Activated T-helper 2 cell treated with anti-CD3 and anti-CD28 coated beads, Interferon-gamma antibody, Interleukin-2, Interleukin-4, amounts not matched to agents 10 μg/mL and 5 μg/mL and 100 μg/mL, durations not matched to agents 14 hours and 24 hours and 36 hours (primary cell): ENCODE measurements at regions not wholly inside any gene's neighbourhood (a gene's known extent, or its start where the extent isn't known, plus 50 kb on each side); places are given as distances from the start of the nearest gene placed in this dataset.
A peak's percentile ranks its signal among the peaks of the same experiment; 100 is the strongest.
"Not testable (repeated sequence)": the region's sequence is repeated elsewhere in the genome, so short reads cannot be mapped to it uniquely, and the experiment has no call there.

Experiments
- DNase-seq: peaks from one replicate; pipeline ENCODE4 v3.0.0; 2021; ENCODE audit warnings: low spot score
- H3K27ac Mint-ChIP-seq: one replicate; pipeline ENCODE4 v1.8.0; 2021; ENCODE audit warnings: mixed read lengths
- H3K27me3 Mint-ChIP-seq: one replicate; pipeline ENCODE4 v1.8.0; 2021; ENCODE audit warnings: low read depth, mixed read lengths
- H3K36me3 Mint-ChIP-seq: one replicate; pipeline ENCODE4 v1.8.0; 2021; ENCODE audit warnings: low read depth, mixed read lengths
- H3K4me1 Mint-ChIP-seq: one replicate; pipeline ENCODE4 v1.8.0; 2021; ENCODE audit warnings: low read depth, mixed read lengths
- H3K4me3 Mint-ChIP-seq: one replicate; pipeline ENCODE4 v1.8.0; 2021; ENCODE audit warnings: low read depth, mild to moderate bottlenecking, moderate library complexity, mixed read lengths
- H3K9me3 Mint-ChIP-seq: one replicate; pipeline ENCODE4 v1.8.0; 2021; ENCODE audit warnings: mixed read lengths
- intact Hi-C: fragments of 100-400 bp; cut with micrococcal nuclease; formaldehyde crosslinking; loops from one replicate; pipeline ENCODE4 v1.15.1; 2023

DNA sequence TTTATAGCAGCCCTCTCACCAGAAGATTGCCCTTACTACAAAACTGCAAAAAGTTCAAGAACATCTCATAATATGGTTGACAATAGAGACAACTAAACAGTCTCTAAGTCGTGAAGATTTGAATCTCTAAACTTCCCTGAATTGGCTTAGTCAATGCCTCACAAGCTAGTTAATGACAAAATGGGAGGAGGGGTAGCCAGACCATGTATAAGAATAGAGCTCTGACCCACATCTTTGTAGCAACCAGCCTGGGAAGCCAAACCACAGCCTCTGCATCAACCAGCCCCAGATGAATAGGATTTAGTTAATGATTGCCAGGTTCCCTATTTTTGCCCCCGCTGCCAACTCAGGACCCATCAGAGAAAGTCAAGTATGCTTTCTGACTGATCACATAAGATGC lies 1265.9 kb upstream of the PCDH10 start:
- H3K27me3 Mint-ChIP-seq, DNase-seq, H3K36me3 Mint-ChIP-seq, intact Hi-C loops, H3K27ac Mint-ChIP-seq, H3K4me1 Mint-ChIP-seq, H3K4me3 Mint-ChIP-seq, H3K9me3 Mint-ChIP-seq: not testable (repeated sequence)

DNA sequence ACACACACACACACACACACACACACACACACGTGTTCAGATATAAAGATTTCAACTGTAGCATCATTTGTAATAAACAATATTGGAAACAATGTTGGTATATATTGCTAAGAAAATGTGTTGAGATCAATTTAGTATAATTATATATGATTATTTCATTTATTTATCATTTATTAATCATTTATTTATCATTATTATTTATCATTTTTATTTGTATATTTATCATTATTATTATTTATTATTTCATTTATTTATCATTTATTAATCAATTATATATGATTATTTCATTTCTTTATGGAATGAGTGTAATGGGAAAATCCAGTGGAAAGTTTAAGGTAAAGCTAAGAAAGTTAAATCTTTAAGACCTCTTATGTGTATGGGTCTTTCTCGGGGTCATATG lies 1223.4 kb upstream of the PCDH10 start:
- H3K27ac Mint-ChIP-seq, intact Hi-C loops, DNase-seq, H3K27me3 Mint-ChIP-seq, H3K4me3 Mint-ChIP-seq, H3K9me3 Mint-ChIP-seq, H3K4me1 Mint-ChIP-seq, H3K36me3 Mint-ChIP-seq: not testable (repeated sequence)

DNA sequence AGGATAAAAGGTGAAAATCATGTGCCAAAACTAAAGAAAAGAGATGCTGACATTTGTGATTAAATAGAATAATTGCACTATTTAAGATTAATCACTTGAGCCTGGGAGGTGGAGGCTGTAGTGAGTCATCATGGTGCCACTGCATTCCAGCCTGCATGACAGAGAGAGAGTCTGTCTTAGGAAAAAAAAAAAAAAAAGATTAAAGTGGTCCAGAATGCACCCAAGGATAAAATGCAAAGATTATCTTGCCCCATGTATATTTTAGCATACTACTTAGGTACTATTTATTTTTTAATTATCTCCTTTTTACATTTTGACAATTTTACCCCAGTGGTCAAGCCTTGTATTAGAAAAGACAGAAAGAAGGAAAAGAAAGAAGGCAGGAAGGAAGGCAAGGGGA lies 1181.4 kb upstream of the PCDH10 start:
- DNase-seq, H3K27ac Mint-ChIP-seq, H3K27me3 Mint-ChIP-seq, H3K9me3 Mint-ChIP-seq, H3K36me3 Mint-ChIP-seq, intact Hi-C loops, H3K4me1 Mint-ChIP-seq, H3K4me3 Mint-ChIP-seq: not testable (repeated sequence)

DNA sequence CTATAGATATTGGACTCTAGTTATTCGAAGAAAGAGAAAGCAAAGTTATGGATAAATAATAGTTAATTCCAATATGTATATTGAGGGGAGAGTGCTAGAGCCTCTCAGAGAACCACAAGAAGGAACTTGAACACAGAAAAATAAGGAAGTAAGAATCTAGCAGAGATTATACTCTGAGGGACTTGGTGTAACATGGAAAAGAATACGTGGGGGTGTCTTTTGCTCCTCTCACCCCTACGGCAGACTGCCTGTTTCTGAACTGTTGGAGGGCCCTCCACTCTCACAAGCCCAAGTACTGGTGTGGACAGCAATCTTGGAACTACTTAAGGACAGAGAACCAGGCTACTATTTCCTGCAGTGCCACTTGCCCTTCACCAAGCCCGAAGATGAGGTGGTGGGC lies 1174.4 kb upstream of the PCDH10 start:
- Mint-ChIP-seq H3K4me1 (no peaks in the 10 kb centered on the region), H3K36me3 (no peaks in the 10 kb centered on the region), H3K27ac (peak overlapping the region; percentile 54), H3K4me3 (peak overlapping the region; percentile 83), H3K27me3 (no peaks in the 10 kb centered on the region), H3K9me3 (peaks cover 13% of the 10 kb centered on the region)
- DNase-seq: no peak
- intact Hi-C loops: no loop called here

DNA sequence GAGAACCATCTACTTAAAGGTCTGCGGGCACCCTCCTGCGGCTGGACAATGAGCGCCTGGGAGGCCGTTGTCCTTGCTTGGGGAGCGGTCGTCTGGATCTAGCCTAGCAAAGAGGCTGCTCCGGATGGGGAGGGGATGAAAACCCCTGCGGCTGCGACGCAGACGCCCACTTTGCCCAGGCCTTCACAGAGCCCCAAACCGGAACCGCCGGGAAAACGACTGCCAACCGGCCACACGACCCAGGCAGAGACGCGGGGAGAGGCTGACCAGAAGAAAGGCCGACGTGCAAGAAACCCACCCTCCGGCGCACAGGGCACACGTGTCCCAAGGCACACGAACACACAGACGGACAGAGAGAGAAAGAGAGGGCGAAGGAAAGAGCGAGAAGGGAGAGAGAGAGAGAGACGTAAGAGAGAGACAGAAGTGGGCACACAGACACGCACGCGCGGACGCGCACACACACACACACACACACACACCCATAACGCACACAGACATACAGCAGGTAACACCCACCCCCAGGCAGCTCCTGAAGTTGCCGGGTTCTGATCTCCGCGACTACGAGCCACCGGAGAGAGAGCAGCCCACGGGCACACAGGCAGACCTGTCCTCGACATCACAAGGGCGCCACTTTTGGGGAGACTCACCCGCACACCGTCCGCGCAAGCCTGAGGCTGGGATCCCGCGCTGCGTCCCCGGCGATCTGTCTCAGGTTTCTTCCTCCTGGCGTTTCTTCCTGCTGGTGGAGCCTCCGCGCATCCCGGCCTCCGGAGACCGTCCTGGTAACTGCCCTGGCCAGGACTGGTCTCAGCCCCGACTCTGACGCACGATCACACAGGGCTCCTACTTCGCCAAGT lies 1173.6 kb upstream of the PCDH10 start:
- Mint-ChIP-seq H3K27ac (peak overlapping the region; percentile 47), H3K4me3 (peak overlapping the region; percentile 83), H3K9me3 (peaks cover 13% of the 10 kb centered on the region)
- intact Hi-C loops, H3K27me3 Mint-ChIP-seq, H3K4me1 Mint-ChIP-seq, H3K36me3 Mint-ChIP-seq, DNase-seq: not testable (repeated sequence)

DNA sequence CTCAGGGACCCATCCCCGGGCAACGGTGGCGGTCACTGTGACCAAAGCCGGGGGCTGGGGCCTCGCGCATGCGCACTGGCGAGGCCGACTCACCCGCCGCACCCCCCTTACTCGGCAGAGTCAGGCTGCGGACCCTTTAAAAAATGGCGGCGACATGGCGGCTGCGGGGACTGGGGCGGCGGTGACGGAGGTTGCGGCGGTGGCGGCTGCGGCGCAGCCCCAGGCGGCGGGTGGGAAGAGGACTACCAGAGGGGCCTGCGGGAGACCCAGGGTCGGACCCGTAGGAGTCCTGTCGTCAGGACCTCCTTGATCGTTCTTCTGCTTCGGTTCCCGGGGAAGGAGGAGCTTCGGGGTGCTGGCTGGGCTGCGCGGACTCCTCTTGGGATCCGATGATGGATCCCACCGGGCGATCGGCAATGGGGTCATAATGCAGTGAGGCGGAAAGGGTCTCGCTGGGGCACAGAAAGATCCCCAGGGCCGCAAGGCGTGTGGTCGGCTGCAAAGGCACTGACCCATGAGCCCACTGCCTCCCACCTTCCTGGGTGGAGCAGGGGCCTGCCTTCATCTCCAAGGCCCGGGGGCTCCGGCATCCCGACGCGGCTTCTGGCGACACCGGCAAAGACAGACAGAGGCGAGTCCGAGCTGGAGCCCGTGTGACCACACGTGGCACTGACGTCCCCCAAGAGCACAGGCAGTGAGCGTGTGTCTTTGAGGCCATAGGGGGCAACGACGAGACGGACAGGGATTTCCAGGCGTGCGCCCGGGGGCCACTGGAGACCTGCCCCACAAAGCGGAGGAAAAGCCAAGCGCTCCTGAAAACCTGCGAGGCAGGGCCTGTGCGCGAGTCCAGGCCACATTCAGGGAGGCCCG lies 1172.7 kb upstream of the PCDH10 start:
- peak overlapping the region; percentile 83 for H3K4me3 Mint-ChIP-seq
- peak overlapping the region; percentile 47 for H3K27ac Mint-ChIP-seq
- H3K9me3 Mint-ChIP-seq: peaks cover 13% of the 10 kb centered on the region
- intact Hi-C loops, H3K4me1 Mint-ChIP-seq, H3K36me3 Mint-ChIP-seq, H3K27me3 Mint-ChIP-seq: not testable (repeated sequence)
- DNase-seq: peak; percentile 24

DNA sequence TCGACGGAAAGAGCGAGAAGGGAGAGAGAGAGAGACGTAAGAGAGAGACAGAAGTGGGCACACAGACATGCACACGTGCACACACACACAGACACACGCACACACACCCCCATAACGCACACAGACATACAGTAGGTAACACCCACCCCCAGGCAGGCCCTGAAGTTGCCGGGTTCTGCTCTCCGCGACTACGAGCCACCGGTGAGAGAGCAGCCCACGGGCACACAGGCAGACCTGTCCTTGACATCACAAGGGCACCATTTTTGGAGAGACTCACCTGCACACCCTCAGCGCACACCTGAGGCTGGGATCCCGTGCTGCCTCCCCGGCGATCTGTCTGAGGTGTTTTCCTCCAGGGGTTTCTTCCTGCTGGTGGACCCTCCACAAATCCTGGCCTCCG lies 1171.0 kb upstream of the PCDH10 start:
- no peak overlapping the region for H3K4me3 Mint-ChIP-seq
- H3K27ac Mint-ChIP-seq: no peak overlapping the region
- no peaks in the 10 kb centered on the region for H3K4me1 Mint-ChIP-seq
- no peaks in the 10 kb centered on the region for H3K36me3 Mint-ChIP-seq
- DNase-seq: no peak
- peaks cover 13% of the 10 kb centered on the region for H3K9me3 Mint-ChIP-seq
- H3K27me3 Mint-ChIP-seq: no peaks in the 10 kb centered on the region
- intact Hi-C loops: no loop called here

DNA sequence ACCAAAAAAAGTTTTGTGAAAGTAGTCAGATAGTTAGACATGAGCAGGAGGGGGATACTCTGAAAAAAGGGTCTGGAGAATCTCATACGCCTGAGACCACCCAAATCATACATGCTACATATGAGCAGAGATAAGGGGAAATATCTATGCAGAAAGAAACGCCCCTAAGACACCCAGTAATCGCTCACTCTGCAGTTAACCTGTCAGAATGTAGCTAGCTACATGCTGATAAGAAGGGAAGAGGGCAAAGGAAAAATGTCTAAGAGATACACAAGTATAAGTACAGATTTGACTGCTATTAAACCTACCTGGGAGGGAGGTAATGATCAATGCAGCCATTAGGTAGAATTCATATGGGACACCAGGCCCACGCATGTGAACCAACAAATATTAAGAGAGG lies 1159.5 kb upstream of the PCDH10 start:
- Mint-ChIP-seq H3K36me3 (no peaks in the 10 kb centered on the region), H3K27ac (no peak overlapping the region), H3K4me1 (no peaks in the 10 kb centered on the region), H3K9me3 (no peaks in the 10 kb centered on the region), H3K4me3 (no peak overlapping the region), H3K27me3 (no peaks in the 10 kb centered on the region)
- intact Hi-C loops: no loop called here
- no peak for DNase-seq

DNA sequence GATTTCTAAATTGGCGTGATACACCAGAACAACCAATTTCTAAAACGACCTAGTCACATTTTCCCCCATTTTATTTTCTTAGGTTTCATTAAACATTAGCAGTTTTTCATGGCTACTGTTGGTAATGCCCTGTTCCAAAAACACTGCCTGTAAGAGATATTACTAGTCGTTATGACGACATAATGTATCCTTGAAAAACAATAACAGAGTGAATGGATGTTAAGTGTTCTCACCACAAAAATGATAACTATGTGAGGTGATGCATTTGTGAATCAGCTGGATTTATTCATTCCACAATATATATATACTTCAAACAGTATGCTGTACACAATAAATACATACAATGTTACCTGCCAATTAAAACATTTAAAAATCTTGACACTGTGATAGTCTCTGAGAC lies 1147.6 kb upstream of the PCDH10 start:
- H3K27ac Mint-ChIP-seq: no peak overlapping the region
- H3K4me1 Mint-ChIP-seq: no peaks in the 10 kb centered on the region
- no peaks in the 10 kb centered on the region for H3K27me3 Mint-ChIP-seq
- H3K4me3 Mint-ChIP-seq: no peak overlapping the region
- DNase-seq: no peak
- H3K36me3 Mint-ChIP-seq: no peaks in the 10 kb centered on the region
- no peaks in the 10 kb centered on the region for H3K9me3 Mint-ChIP-seq
- intact Hi-C loops: no loop called here

DNA sequence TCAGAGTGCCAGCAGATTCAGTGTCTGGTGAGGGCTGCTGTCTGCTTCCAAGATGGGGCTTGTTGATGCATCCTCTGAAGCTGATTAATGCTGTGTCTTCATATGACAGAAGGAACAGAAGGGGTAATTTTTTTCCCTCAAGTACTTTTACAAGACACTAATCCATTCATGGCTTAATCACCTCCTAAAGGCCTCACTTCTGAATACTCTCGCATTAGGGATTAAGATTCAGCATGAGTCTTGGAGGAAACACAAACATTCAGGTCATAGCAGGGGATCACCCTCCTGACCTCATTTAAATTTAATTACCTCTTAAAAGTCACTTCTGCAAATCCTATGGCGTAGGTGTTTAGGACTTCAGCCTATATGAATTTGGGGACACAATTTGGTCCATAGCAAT lies 1145.5 kb upstream of the PCDH10 start:
- H3K27me3 Mint-ChIP-seq: no peaks in the 10 kb centered on the region
- intact Hi-C loops: no loop called here
- H3K9me3 Mint-ChIP-seq: no peaks in the 10 kb centered on the region
- DNase-seq: no peak
- H3K36me3 Mint-ChIP-seq: no peaks in the 10 kb centered on the region
- no peak overlapping the region for H3K27ac Mint-ChIP-seq
- no peaks in the 10 kb centered on the region for H3K4me1 Mint-ChIP-seq
- no peak overlapping the region for H3K4me3 Mint-ChIP-seq

DNA sequence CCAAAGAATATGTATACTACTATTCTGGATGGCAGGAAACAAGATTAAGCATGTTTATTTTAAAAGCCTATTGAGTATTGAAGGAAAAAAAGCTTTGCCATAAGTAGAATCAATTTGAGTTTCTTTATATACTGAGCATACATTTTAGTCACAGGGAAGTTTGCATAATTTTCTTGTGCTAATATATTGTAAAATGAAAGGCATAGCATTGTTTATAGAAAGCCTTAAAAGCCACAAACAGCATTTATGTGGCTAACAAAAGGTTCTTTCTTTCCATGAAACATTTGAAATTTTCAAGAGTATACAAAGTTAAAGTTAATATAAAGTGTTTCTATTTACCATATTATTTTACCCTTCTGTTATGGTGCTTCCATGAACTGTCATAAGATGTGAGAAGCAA lies 1133.8 kb upstream of the PCDH10 start:
- H3K9me3 Mint-ChIP-seq: peaks cover 4% of the 10 kb centered on the region
- no peaks in the 10 kb centered on the region for H3K27me3 Mint-ChIP-seq
- DNase-seq: no peak
- H3K36me3 Mint-ChIP-seq: no peaks in the 10 kb centered on the region
- H3K4me1 Mint-ChIP-seq: no peaks in the 10 kb centered on the region
- intact Hi-C loops: no loop called here
- H3K4me3 Mint-ChIP-seq: no peak overlapping the region
- H3K27ac Mint-ChIP-seq: no peak overlapping the region

DNA sequence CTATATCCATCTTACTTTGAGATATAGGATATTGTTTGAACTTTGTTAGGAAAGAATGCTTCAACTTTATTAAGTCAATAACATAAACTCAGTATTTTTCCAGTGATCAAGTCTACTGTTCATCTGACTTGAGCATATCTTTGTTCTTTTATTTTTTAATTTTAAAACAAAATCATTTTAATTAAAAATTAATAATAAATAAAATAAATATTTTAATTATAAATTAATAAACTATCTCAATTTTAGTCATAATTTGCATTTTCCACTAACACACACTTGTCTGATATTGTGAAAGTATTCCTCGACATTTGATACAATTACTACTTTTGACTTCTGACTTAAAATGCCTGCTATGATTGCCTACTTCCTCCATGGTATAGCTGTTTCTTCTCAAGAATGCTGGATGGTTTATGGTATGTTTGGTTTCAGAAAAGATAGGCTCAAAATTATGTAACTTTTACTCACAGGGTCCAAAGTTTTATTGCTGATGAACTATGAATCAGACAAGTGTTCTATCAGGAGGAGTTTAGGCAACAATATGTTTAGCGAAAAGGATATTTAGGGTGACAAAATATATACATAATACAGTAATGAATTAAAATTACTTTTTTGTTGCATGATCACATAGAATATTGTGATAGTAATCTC lies 1132.3 kb upstream of the PCDH10 start:
- Mint-ChIP-seq H3K27me3 (no peaks in the 10 kb centered on the region), H3K36me3 (no peaks in the 10 kb centered on the region), H3K4me1 (no peaks in the 10 kb centered on the region), H3K4me3 (no peak overlapping the region), H3K27ac (no peak overlapping the region), H3K9me3 (peaks cover 4% of the 10 kb centered on the region)
- no peak for DNase-seq
- intact Hi-C loops: no loop called here

DNA sequence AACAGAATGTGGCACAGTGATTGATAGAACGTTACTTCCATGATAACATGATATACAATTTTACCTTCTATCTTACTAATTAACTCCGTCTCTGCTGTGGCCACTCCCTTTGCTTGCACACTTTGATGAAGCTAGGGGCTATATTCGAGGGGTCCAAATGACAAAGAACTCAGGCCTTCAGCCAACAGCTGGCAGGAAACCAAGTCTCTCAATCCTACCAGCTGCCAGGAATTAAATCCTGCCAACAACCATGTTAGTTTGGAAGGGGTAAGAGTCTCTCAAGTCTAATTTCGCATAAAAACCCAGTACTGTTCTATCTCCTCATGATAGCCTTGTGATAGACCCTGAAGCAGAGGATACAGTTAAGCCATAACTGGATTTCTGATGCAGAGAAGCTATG lies 1122.9 kb upstream of the PCDH10 start:
- Mint-ChIP-seq H3K9me3 (no peaks in the 10 kb centered on the region), H3K4me3 (no peak overlapping the region), H3K36me3 (no peaks in the 10 kb centered on the region), H3K27me3 (no peaks in the 10 kb centered on the region), H3K4me1 (no peaks in the 10 kb centered on the region), H3K27ac (no peak overlapping the region)
- no peak for DNase-seq
- intact Hi-C loops: no loop called here
